ENCODE measurements at regions not wholly inside any gene's neighbourhood (a gene's known extent, or its start where the extent isn't known, plus 50 kb on each side); places are given as distances from the start of the nearest gene placed in this dataset.

DNA sequence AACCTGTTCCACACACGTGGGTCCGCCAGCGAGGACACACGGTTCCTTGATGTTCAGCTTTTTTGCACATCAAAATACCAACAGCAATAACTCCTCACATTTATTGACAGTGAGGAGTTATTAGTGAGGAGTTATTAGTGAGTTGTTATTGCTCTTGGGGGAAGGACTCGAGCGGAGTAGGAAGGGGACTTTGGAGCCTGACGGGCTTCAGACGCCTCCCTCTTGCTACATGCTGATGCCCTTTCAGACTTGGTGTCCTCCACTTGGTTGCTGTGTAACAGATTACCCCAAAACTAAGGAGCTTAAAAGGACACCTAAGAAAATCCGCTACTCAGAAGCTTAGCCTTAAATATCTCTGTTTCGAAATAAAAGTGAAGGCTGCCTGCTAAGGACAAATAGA lies 181.9 kb upstream of the MSX2 start:
- no peaks in the 10 kb centered on the region for H3K9me3 ChIP-seq

DNA sequence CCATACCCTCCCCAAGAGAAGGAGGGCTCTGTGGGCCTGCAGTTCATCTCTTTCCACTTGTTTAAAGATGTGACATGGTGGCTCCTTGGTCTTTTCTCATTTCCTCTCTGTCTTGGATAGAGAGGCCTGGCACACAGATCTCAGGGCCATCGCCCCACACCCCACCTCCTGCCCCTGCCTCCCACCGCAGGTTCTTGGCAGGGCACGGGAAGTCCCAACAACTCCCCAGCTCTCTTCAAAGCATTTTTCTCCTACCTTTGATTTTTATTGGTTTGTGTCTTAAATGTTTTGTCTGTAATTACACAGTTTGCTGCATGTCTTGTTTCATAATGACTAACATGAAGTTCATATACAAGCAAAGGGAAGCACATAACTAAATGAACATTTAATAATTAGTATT lies 178.5 kb upstream of the MSX2 start:
- no peak for ATAC-seq
- TF ChIP-seq, protein P1, sequence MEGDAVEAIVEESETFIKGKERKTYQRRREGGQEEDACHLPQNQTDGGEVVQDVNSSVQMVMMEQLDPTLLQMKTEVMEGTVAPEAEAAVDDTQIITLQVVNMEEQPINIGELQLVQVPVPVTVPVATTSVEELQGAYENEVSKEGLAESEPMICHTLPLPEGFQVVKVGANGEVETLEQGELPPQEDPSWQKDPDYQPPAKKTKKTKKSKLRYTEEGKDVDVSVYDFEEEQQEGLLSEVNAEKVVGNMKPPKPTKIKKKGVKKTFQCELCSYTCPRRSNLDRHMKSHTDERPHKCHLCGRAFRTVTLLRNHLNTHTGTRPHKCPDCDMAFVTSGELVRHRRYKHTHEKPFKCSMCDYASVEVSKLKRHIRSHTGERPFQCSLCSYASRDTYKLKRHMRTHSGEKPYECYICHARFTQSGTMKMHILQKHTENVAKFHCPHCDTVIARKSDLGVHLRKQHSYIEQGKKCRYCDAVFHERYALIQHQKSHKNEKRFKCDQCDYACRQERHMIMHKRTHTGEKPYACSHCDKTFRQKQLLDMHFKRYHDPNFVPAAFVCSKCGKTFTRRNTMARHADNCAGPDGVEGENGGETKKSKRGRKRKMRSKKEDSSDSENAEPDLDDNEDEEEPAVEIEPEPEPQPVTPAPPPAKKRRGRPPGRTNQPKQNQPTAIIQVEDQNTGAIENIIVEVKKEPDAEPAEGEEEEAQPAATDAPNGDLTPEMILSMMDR (IDR thresholded peaks at IDR 0.05) = no peak
- H3K9me3 ChIP-seq = no peaks in the 10 kb centered on the region

More for the DNA sequence above, 181.9 kb upstream of the MSX2 start:
- no peak overlapping the region for H3K4me3 ChIP-seq
- no peaks in the 10 kb centered on the region for H3K27me3 ChIP-seq
- ATAC-seq (no peak), DNase-seq (no peak)
- no peaks in the 10 kb centered on the region for H3K36me3 ChIP-seq
- TF ChIP-seq, protein P1 (IDR thresholded peaks at IDR 0.05) = no peak
- no peaks in the 10 kb centered on the region for H3K4me1 ChIP-seq
- intact Hi-C loops (cut with DNase I) = no loop called here
- H3K27ac ChIP-seq = no peak overlapping the region

DNA sequence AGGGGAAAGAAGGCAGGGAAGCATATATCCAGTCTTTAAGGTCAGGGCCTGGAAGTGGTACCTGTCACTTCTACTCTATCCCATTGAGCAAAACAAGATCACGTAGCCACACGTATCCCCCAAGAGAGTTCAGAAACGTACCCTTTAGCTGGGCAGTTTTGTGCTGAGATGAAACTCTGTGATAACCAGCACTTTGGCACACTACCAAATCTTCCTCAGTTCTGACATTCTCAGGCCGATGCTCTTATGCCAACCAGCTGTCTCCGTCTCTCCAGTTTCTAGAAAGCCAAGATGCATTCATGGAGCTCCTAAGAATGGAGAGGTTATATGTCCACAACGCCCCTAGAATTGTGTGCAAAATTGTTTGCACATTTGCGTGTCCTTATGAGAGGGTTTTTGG lies 176.6 kb upstream of the MSX2 start:
- H3K9me3 ChIP-seq = no peaks in the 10 kb centered on the region
- ATAC-seq = no peak
- no peaks in the 10 kb centered on the region for H3K36me3 ChIP-seq
- no peaks in the 10 kb centered on the region for H3K27me3 ChIP-seq
- H3K4me1 ChIP-seq = no peaks in the 10 kb centered on the region
- TF ChIP-seq, protein P1 (IDR thresholded peaks at IDR 0.05) = no peak
- intact Hi-C loops (cut with DNase I) = no loop called here
- H3K27ac ChIP-seq = no peak overlapping the region
- no peak overlapping the region for H3K4me3 ChIP-seq
- no peak for DNase-seq

More for the DNA sequence above, 178.5 kb upstream of the MSX2 start:
- H3K4me1 ChIP-seq = no peaks in the 10 kb centered on the region
- H3K4me3 ChIP-seq = no peak overlapping the region
- no peaks in the 10 kb centered on the region for H3K36me3 ChIP-seq
- H3K27me3 ChIP-seq = no peaks in the 10 kb centered on the region
- intact Hi-C loops (cut with DNase I) = no loop called here
- no peak for DNase-seq
- H3K27ac ChIP-seq = no peak overlapping the region

DNA sequence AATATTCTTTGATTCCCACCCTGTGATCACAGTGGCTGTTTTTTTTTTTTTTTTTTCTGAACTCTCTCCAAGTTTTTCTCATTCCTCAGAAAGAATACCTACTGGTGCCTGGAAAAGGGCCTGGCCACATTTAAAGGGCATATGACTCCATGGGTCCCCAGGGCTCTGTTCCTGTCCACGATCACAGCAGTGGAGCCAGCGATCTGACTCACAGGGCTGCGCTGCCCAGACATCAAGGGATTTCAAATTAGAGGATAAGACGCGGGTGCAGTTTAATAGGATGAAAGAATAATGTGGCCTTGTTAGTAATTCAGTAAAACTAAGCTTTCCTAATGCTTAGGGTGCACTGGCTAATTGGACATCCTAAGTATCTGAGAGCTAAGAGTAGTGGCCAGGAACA lies 175.1 kb upstream of the MSX2 start:
- Histone ChIP-seq H3K36me3 (no peaks in the 10 kb centered on the region), H3K27me3 (no peaks in the 10 kb centered on the region), H3K4me3 (no peak overlapping the region), H3K27ac (no peak overlapping the region), H3K4me1 (no peaks in the 10 kb centered on the region), H3K9me3 (no peaks in the 10 kb centered on the region)
- ATAC-seq = no peak
- intact Hi-C loops (cut with DNase I) = no loop called here
- TF ChIP-seq, protein P1 (IDR thresholded peaks at IDR 0.05) = no peak
- DNase-seq = no peak

DNA sequence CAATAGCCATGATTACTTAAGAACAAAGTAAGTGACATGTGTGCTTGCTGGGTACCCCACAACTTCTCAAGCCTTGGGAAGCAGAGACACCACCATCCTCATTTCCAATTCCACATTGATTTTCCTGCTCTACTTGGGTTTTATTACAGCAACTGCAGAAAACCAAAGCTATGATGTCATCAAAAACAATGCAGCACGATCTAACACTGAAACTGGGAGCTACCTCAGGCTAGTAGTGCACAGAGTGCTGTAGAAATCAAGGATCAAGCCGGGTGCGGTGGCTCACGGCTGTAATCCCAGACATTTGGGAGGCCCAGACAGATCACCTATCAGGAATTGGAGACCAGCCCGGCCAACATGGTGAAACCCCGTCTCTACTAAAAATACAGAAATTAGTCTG lies 174.4 kb upstream of the MSX2 start:
- intact Hi-C loops (cut with DNase I) = no loop called here
- ATAC-seq = no peak

More for the DNA sequence above, 174.4 kb upstream of the MSX2 start:
- no peaks in the 10 kb centered on the region for H3K9me3 ChIP-seq
- no peaks in the 10 kb centered on the region for H3K4me1 ChIP-seq
- no peaks in the 10 kb centered on the region for H3K36me3 ChIP-seq
- H3K4me3 ChIP-seq = no peak overlapping the region
- no peaks in the 10 kb centered on the region for H3K27me3 ChIP-seq
- TF ChIP-seq, protein P1 (IDR thresholded peaks at IDR 0.05) = no peak
- no peak for DNase-seq
- H3K27ac ChIP-seq = no peak overlapping the region

Measured in upper lobe of right lung (tissue), 1 donor.